ENCODE measurements at regions not wholly inside any gene's neighbourhood (a gene's known extent, or its start where the extent isn't known, plus 50 kb on each side); places are given as distances from the start of the nearest gene placed in this dataset.

- TF ChIP-seq ELF4 (IDR thresholded peaks at IDR 0.05) (no peak), L3MBTL2 (conservative IDR thresholded peaks at IDR 0.05) (no peak), BHLHE40 (IDR thresholded peaks at IDR 0.05; ENCODE audit: borderline replicate concordance) (no peak), PKNOX1 (IDR thresholded peaks at IDR 0.05) (no peak), SP1 (IDR thresholded peaks at IDR 0.05) (no peak), ZNF384 (IDR thresholded peaks at IDR 0.05) (no peak), FOXA1 (IDR thresholded peaks at IDR 0.05) (no peak), HDGF (IDR thresholded peaks at IDR 0.05; ENCODE audit: borderline replicate concordance) (no peak)
Measured at GRCh38 chr2:60214626-60214875, 338.9 kb downstream of the BCL11A start.

All from HEK293T (cell line).